IPS DF 6.9 (cell line): ENCODE measurements at regions not wholly inside any gene's neighbourhood (a gene's known extent, or its start where the extent isn't known, plus 50 kb on each side); places are given as distances from the start of the nearest gene placed in this dataset.

Experiments
- DNase-seq: peaks from one replicate; pipeline ENCODE4 v3.0.0-alpha.2; 2013; ENCODE audit warnings: low read depth, low spot score
- H3K27ac ChIP-seq: one replicate; pipeline ENCODE4 v1.5.1; 2013; ENCODE audit warnings: low read length, control low read depth
- H3K27me3 ChIP-seq: 2 replicates; pipeline ENCODE4 v1.6.1; 2013; ENCODE audit warnings: mild to moderate bottlenecking, low read length; ENCODE audit not compliant: control insufficient read depth, insufficient read depth
- H3K36me3 ChIP-seq: 2 replicates; pipeline ENCODE4 v1.6.1; 2013; ENCODE audit warnings: low read length; ENCODE audit not compliant: control insufficient read depth, insufficient read depth
- H3K4me1 ChIP-seq: 2 replicates; pipeline ENCODE4 v1.6.1; 2013; ENCODE audit warnings: low read length; ENCODE audit not compliant: control insufficient read depth, insufficient read depth
- H3K4me3 ChIP-seq: 2 replicates; pipeline ENCODE4 v1.5.1; 2013; ENCODE audit warnings: mild to moderate bottlenecking, low read length
- H3K9me3 ChIP-seq: 2 replicates; pipeline ENCODE4 v1.6.1; 2013; ENCODE audit warnings: low read length, inconsistent platforms; ENCODE audit not compliant: control insufficient read depth, insufficient read depth
- WGBS: extraction: QIAGEN DNeasy Blood & Tissue Kit; methylation state at CpG from one replicate; pipeline ENCODE4 v1.1.7; 2013; ENCODE audit warnings: mixed read lengths, missing lambda C conversion rate; ENCODE audit not compliant: insufficient read length, insufficient coverage; 5-methylcytosine and 5-hydroxymethylcytosine counted together

DNA sequence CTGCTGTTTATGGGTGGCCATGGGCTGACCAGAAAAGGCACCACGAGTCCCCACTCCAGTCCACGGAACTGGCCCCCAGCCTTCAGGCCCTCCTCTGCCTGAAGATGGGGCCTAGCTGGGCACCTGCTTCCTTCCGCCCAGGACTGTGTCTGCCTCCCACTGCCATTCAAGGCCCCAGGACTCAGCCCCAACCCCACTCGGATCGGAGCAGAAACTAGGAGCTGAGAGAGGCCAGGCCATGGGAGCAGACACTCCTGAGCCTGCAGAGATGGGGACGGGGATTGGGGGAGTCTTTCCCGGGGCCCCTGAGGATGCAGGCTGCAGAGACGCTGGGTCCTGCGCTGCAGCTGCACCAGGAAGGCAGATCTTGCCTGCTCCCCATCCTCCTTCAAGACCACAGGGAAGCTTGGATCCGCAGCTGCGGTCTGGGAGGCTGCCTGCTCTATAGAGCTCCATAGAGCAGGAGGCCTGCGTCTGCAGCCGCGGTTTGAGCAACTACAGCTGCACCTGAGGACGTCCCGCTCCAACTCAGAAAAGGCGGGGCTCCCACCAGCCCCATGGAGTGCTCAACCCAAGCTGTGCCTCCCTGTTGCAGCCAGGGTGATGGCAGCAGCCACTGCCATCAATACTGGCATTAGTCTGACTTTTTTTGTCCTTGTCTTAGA lies 383.9 kb upstream of the TMCO5A start:
- H3K27ac ChIP-seq, result no peak overlapping the region
- no peaks in the 10 kb centered on the region for H3K36me3 ChIP-seq
- H3K27me3 ChIP-seq, result no peaks in the 10 kb centered on the region
- H3K4me3 ChIP-seq, result no peak overlapping the region
- no peak for DNase-seq
- no CpG with 5 or more reads among the region's 17 CpGs for WGBS
- no peaks in the 10 kb centered on the region for H3K4me1 ChIP-seq
- no peaks in the 10 kb centered on the region for H3K9me3 ChIP-seq

DNA sequence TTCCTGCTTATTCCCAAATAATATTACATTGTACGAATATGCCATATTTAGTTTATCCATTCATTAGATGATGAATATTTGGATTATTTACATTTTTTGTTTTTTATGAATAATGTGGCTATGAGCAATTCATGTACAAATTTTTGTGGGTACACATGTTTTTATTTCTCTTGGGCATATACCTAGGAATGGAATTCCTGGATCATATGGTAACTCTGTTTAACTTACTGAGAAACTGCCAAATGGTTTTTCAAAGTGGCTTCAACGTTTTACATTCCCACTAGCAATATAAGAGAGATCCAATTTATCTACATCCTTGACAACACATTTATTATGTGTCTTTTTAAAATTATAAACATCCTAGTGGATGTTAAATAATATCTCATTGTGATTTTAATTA lies 362.0 kb upstream of the TMCO5A start:
- no peak overlapping the region for H3K27ac ChIP-seq
- no peak for DNase-seq
- H3K36me3 ChIP-seq, result no peaks in the 10 kb centered on the region
- H3K9me3 ChIP-seq, result no peaks in the 10 kb centered on the region
- no CpG with 5 or more reads among the region's 2 CpGs for WGBS
- no peaks in the 10 kb centered on the region for H3K4me1 ChIP-seq
- H3K4me3 ChIP-seq, result no peak overlapping the region
- H3K27me3 ChIP-seq, result no peaks in the 10 kb centered on the region

DNA sequence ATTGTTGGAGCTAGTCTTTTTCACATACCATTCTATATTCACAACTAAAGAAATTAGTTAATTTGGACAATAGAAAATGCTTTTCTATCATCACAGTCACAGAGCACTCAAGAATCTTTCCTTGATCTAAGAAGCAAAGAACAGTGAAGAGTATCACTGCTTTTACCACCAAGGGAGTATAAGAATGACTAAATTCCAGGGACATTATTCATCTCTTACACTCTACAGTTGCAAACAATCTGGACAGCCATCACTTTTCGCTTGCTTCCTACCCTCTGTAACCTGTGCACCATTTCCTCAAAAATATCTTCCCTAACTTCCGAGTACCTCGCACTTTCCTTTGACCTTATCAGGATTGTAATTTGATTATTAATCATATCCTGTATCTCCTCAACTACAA lies 359.5 kb upstream of the TMCO5A start:
- 100% methylated on average over 2 of the region's 3 CpGs for WGBS
- no peaks in the 10 kb centered on the region for H3K9me3 ChIP-seq
- H3K4me1 ChIP-seq, result no peaks in the 10 kb centered on the region
- no peaks in the 10 kb centered on the region for H3K27me3 ChIP-seq
- no peak overlapping the region for H3K4me3 ChIP-seq
- no peak overlapping the region for H3K27ac ChIP-seq
- DNase-seq, result no peak
- H3K36me3 ChIP-seq, result no peaks in the 10 kb centered on the region

DNA sequence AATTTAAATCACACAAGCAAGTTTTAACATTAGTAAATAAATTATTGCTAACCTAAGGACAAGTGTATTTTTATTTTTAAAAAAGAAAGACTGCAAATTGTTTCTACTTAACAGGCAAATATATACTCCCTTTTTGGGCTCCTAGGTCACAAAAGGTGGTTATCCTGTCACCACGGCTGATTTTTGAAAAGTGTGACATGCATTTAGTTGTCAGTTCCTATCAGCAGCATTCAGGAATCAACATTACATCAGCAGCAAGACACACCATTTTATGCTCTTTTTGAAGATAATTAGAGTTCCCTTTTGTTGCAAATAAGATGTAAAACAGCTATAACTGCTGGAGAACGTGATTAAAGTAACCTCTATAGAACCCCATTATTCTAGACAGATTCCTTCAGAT lies 357.5 kb upstream of the TMCO5A start:
- H3K27ac ChIP-seq, result no peak overlapping the region
- no peaks in the 10 kb centered on the region for H3K27me3 ChIP-seq
- H3K9me3 ChIP-seq, result no peaks in the 10 kb centered on the region
- no CpG with 5 or more reads among the region's 2 CpGs for WGBS
- H3K36me3 ChIP-seq, result no peaks in the 10 kb centered on the region
- no peak overlapping the region for H3K4me3 ChIP-seq
- no peaks in the 10 kb centered on the region for H3K4me1 ChIP-seq
- no peak for DNase-seq

DNA sequence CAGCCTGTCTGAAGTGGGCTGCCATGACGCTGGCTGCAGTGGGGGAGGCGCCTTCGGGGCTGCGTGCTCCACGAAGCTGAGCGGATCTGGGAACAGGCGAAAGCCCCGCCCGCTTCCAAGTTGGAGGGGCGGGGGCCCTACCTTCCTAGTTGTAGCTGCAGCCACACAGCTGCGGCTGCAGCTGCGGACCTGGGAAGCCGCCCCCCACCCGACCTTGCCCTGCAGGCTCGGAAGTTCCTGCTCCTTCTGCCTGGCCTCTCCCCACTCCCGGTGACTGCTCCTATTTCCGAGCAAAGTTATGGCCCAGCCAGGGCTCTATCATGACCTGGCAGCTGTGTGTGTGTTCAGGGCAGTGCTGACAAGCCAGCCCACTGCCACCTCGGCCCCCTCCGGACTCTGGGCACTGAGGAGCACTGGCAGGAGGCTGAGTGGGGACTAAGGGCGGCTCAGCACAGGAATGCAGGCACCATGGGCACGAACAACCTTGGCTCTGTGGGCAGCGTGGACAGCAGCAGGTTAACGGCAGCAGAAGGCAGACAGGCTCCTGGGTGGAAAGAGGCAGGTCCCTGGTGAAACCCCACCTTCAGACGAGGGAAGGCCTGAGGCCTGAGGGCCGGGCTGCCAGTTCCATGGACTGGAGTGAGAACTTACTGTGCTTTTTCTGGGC lies 352.4 kb upstream of the TMCO5A start:
- no peaks in the 10 kb centered on the region for H3K27me3 ChIP-seq
- DNase-seq, result no peak
- H3K4me3 ChIP-seq, result no peak overlapping the region
- H3K4me1 ChIP-seq, result no peaks in the 10 kb centered on the region
- H3K9me3 ChIP-seq, result no peaks in the 10 kb centered on the region; the same call in 1 of the 2 replicates
- whole genome bisulfite sequencing, result no CpG with 5 or more reads among the region's 25 CpGs
- H3K36me3 ChIP-seq, result no peaks in the 10 kb centered on the region
- no peak overlapping the region for H3K27ac ChIP-seq

DNA sequence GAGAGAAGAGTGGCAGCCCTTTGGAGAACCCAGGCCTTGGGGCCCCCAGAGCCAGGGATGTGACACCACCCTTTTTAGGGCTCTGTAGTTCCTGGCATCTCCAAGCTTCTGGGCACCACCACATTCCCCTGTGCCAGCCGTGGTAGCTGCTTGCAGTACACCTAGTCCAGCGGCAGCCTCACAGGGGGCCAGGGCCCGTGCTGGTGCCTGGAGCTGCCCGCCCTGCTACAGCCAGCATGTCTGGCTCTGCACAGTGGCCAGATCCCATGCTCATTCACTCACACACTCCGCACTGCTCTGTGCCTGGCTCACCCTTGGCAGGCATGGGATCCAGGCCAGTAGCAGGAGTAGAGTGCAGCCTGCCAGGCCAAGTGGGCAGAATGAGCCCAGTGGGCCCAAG lies 351.6 kb upstream of the TMCO5A start:
- no CpG with 5 or more reads among the region's 5 CpGs for WGBS
- Histone ChIP-seq H3K4me1 (no peaks in the 10 kb centered on the region), H3K27me3 (no peaks in the 10 kb centered on the region), H3K36me3 (no peaks in the 10 kb centered on the region), H3K27ac (no peak overlapping the region), H3K9me3 (no peaks in the 10 kb centered on the region; the same call in 1 of the 2 replicates), H3K4me3 (no peak overlapping the region)
- no peak for DNase-seq

DNA sequence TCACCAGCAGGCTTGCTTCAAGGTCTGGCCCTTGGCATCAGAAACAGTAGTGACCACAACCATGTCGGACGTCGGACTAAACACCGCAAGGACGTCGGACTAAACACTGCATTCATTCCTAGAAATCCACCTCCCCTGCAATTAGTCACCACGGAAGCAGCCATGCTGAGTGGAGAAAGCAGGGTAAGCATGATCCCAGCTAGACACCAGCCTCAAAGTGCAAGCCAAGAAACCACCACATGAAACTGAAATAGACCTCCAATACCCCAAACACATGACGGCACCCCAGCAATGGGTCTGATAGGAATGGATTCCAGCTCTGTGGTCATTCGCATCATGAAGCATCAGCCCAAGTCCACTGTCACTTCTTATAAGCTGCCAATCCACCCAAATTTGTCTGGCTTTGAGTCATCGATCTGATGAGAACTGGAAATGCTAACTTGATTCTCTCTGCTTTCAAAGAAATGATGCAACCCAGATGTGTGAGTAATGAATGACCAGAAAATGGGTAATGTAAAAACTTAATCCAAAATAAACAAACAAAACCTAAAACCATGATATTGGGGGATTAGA lies 348.3 kb upstream of the TMCO5A start:
- no peak for DNase-seq
- no peaks in the 10 kb centered on the region; the same call in 1 of the 2 replicates for H3K9me3 ChIP-seq
- no peak overlapping the region for H3K27ac ChIP-seq
- H3K4me3 ChIP-seq, result no peak overlapping the region
- WGBS, result no CpG with 5 or more reads among the region's 10 CpGs
- H3K27me3 ChIP-seq, result no peaks in the 10 kb centered on the region
- H3K36me3 ChIP-seq, result no peaks in the 10 kb centered on the region
- no peaks in the 10 kb centered on the region for H3K4me1 ChIP-seq

DNA sequence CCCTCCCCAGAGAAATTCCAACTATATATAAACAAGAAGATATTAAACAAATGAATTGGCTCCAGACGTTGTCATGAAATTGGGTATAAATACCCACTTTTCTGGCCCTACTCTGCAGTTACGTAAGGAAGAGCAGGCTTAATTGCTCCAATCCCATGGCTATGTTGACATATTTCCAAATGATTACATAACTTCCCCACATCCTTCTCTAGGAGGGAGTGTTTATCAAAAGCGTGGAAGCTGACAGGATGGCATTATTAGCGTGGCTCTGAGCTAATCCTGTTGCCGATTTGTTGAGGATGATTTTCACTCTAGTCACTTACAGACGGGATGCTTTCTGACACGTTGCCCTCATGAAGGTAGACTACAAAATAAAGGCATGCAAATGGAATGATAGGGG lies 347.5 kb upstream of the TMCO5A start:
- Histone ChIP-seq H3K4me1 (no peaks in the 10 kb centered on the region), H3K27me3 (no peaks in the 10 kb centered on the region), H3K9me3 (no peaks in the 10 kb centered on the region; the same call in 1 of the 2 replicates), H3K36me3 (no peaks in the 10 kb centered on the region), H3K4me3 (no peak overlapping the region), H3K27ac (no peak overlapping the region)
- DNase-seq, result no peak
- no CpG with 5 or more reads among the region's 7 CpGs for WGBS

DNA sequence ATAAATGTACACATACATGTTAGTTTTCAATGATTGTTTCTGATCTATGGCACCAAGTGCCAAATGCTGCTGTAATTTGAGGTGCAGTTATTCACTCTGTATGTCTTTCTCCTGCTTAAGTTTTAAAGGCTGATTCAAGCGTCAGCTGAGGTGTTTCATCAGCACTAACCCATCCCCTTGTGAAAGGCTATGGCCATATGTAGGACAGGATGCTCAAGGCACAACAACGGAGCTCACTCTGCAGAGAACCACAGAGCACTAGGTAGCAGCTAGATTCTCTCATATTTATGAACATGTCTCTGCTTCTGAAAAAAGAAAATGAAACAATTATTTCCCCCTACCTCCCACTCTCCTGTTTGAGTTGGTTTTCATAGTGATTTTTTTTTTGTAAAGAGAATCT lies 340.0 kb upstream of the TMCO5A start:
- no peaks in the 10 kb centered on the region for H3K9me3 ChIP-seq
- H3K27me3 ChIP-seq, result no peaks in the 10 kb centered on the region
- no peak overlapping the region for H3K27ac ChIP-seq
- DNase-seq, result no peak
- H3K4me1 ChIP-seq, result no peaks in the 10 kb centered on the region
- no peak overlapping the region for H3K4me3 ChIP-seq
- no peaks in the 10 kb centered on the region for H3K36me3 ChIP-seq
- no CpG with 5 or more reads among the region's 2 CpGs for WGBS

DNA sequence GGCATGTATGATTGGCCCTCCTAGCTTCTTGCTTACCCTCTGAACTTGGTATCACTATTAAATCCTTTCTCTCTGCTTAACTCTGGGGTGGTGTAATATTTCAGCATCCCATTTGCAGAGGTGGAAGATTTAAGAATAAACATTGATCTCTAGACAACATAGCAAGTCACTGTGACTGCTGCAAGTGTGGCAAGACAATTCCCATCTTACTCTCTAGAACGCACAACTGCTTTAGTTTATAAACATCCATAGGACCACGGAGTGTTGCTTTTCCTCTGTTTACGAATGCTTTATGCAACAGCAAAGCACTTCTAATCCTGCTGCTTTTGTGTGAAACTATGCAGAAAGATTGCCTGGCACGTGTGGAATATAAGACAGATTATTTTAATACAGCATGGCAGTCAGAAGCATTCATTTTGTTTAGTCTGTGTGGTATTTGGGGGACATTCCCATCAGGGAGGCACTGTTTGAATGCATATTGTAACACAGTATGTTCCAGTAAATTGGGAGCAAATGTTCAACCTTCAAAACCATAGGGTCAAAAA lies 338.9 kb upstream of the TMCO5A start:
- no peak for DNase-seq
- H3K36me3 ChIP-seq, result no peaks in the 10 kb centered on the region
- no peak overlapping the region for H3K27ac ChIP-seq
- no CpG with 5 or more reads among the region's 4 CpGs for WGBS
- no peaks in the 10 kb centered on the region for H3K4me1 ChIP-seq
- H3K4me3 ChIP-seq, result no peak overlapping the region
- no peaks in the 10 kb centered on the region for H3K27me3 ChIP-seq
- H3K9me3 ChIP-seq, result no peaks in the 10 kb centered on the region
